GM21381 (cell line): ENCODE measurements at regions not wholly inside any gene's neighbourhood (a gene's known extent, or its start where the extent isn't known, plus 50 kb on each side); places are given as distances from the start of the nearest gene placed in this dataset.
"Not testable (repeated sequence)": the region's sequence is repeated elsewhere in the genome, so short reads cannot be mapped to it uniquely, and the experiment has no call there.

Source experiments
- ATAC-seq: cut with Tn5 transposase; IDR thresholded peaks from one replicate; pipeline ENCODE4 v1.9.1; 2021; ENCODE audit warnings: mild to moderate bottlenecking, moderate library complexity; ENCODE audit not compliant: unreplicated experiment

GRCh38 chr3:110957247-110958025, 114.2 kb upstream of the NECTIN3 start:
- no peak for ATAC-seq

GRCh38 chr3:110958313-110959147, 113.1 kb upstream of the NECTIN3 start:
- no peak for ATAC-seq

GRCh38 chr3:110965976-110966375, 105.6 kb upstream of the NECTIN3 start:
- no peak for ATAC-seq

- ATAC-seq = no peak
Measured at GRCh38 chr3:110966966-110967663, 104.5 kb upstream of the NECTIN3 start.

- ATAC-seq = no peak
Measured at GRCh38 chr3:110968076-110968475, 103.5 kb upstream of the NECTIN3 start.

GRCh38 chr3:110969229-110970211, 102.1 kb upstream of the NECTIN3 start:
- ATAC-seq = no peak

GRCh38 chr3:110971010-110971601, 100.5 kb upstream of the NECTIN3 start:
- no peak for ATAC-seq

- ATAC-seq = no peak
Measured at GRCh38 chr3:110973263-110973895, 98.2 kb upstream of the NECTIN3 start.

GRCh38 chr3:110974902-110975301, 96.7 kb upstream of the NECTIN3 start:
- ATAC-seq = no peak

GRCh38 chr3:110984456-110985250, 87.0 kb upstream of the NECTIN3 start:
- ATAC-seq = no peak

- no peak for ATAC-seq
Measured at GRCh38 chr3:110989446-110989845, 82.2 kb upstream of the NECTIN3 start.

- ATAC-seq = no peak
Measured at GRCh38 chr3:110995461-110996231, 76.0 kb upstream of the NECTIN3 start.

GRCh38 chr3:110998766-110999165, 72.8 kb upstream of the NECTIN3 start:
- ATAC-seq = not testable (repeated sequence)

- not testable (repeated sequence) for ATAC-seq
Measured at GRCh38 chr3:111006485-111006884, 65.1 kb upstream of the NECTIN3 start.

GRCh38 chr3:111012388-111013248, 59.0 kb upstream of the NECTIN3 start:
- no peak for ATAC-seq
